ENCODE measurements at regions not wholly inside any gene's neighbourhood (a gene's known extent, or its start where the extent isn't known, plus 50 kb on each side); places are given as distances from the start of the nearest gene placed in this dataset.

GRCh38 chr10:20984662-20985061 is 87.6 kb upstream of the NEBL start:
- Histone ChIP-seq H3K4me3 (no peak overlapping the region), H3K27ac (no peak overlapping the region), H3K9me3 (peaks cover 0 to 5% (median 0%) of the 10 kb centered on the region in 8 donors), H3K27me3 (replicated peaks in 1 of 7) (no peaks in the 10 kb centered on the region), H3K4me1 (no peaks in the 10 kb centered on the region), H3K36me3 (no peaks in the 10 kb centered on the region)
- TF ChIP-seq POLR2A (IDR thresholded peaks at IDR 0.05) (no peak), POLR2AphosphoS5 (IDR thresholded peaks at IDR 0.05) (no peak), CTCF (IDR thresholded peaks at IDR 0.05 in 8 of 11, conservative IDR thresholded peaks at IDR 0.05 in 3 of 11) (no peak)
- intact Hi-C loops (cut with DNase I; ENCODE audit: low total_unique reads) = no loop called here
- WGBS, 5 donors = 67 to 85% (median 80%) methylated on average over 8 of the region's 8 CpGs
- no peak for DNase-seq

DNA sequence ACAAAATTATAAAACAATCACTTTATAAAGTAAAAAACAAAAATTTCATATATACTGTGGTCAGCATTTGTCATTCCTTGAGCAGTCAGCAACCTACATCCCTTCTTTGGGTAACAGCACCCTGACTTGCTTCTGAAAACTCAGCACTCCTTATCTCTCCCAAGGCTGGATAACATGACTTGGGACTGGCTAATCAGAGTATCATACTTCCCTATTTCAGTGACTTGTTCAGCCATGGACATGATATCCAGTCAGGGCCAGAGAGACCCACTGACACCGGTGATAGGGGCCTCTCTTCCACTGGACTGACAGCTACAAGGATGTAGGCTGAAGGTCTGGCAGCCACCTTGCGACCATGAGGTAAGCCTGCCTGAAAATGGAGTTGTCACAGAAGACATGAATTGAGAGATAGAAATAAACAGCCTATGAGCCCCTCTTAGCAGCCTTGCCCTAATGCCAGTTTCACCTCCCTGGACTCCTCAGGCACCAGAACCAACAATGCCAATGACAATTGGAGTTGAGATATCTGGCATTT is 84.4 kb upstream of the NEBL start:
- TF ChIP-seq CTCF (IDR thresholded peaks at IDR 0.05 in 8 of 11, conservative IDR thresholded peaks at IDR 0.05 in 3 of 11) = no peak
- no peak for TF ChIP-seq POLR2A (IDR thresholded peaks at IDR 0.05)
- no peak for TF ChIP-seq POLR2AphosphoS5 (IDR thresholded peaks at IDR 0.05)
- Histone ChIP-seq H3K27me3 (replicated peaks in 1 of 7) (no peaks in the 10 kb centered on the region), H3K27ac (no peak overlapping the region), H3K4me3 (no peak overlapping the region), H3K9me3 (peaks cover 0 to 5% (median 0%) of the 10 kb centered on the region in 8 donors), H3K4me1 (no peaks in the 10 kb centered on the region), H3K36me3 (no peaks in the 10 kb centered on the region)
- no peak for DNase-seq
- intact Hi-C loops (cut with DNase I; ENCODE audit: low total_unique reads) = no loop called here
- 85 to 94% (median 90%) methylated on average over 2 of the region's 2 CpGs for WGBS, 5 donors

DNA sequence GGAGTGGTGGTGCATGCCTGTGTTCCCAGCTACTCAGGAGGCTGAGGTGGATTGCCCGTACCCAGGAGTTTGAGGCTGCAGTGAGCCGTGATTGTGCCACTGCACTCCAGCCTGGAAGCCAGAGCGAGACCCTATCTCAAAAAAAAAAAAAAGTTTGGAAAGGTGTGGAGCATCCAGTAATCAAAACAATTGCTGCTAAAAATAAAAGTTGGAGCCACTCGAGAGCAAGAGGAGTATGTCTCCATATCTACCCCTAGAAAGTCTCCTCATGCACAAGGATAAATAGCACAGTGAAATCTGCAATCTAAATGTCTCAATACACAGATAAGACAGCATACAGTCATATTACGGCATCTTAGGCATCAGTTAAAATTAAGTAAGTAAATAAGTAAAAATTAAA is 81.5 kb upstream of the NEBL start:
- Histone ChIP-seq H3K9me3 (peaks cover 0 to 5% (median 0%) of the 10 kb centered on the region in 8 donors), H3K4me3 (no peak overlapping the region), H3K27me3 (replicated peaks in 1 of 7) (peaks cover 0 to 7% (median 0%) of the 10 kb centered on the region in 7 donors), H3K27ac (no peak overlapping the region), H3K4me1 (no peaks in the 10 kb centered on the region), H3K36me3 (no peaks in the 10 kb centered on the region)
- 86 to 93% (median 86%) methylated on average over 5 of the region's 5 CpGs for WGBS, 5 donors
- DNase-seq = no peak
- intact Hi-C loops (cut with DNase I; ENCODE audit: low total_unique reads) = no loop called here
- TF ChIP-seq POLR2A (IDR thresholded peaks at IDR 0.05) (no peak), CTCF (IDR thresholded peaks at IDR 0.05 in 8 of 11, conservative IDR thresholded peaks at IDR 0.05 in 3 of 11) (no peak), POLR2AphosphoS5 (IDR thresholded peaks at IDR 0.05) (no peak)

DNA sequence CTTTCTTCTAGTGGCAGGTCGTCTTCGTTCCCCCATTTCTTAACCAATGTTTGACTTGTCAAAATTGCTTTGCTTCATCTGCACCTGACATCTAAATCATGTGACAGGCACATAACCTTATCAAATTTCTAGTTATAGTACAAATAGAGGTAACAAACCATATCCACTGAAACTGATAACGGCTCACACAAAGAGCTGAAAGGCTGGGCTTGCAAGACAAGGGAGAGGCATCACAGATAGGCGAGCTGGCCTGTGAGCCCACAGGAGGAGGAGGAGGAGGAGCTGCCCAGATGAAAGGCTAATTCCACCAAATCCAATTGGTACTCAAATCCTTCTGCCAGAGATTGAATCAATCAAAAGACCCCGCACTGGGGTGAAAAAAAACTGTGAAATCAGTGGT is 80.2 kb upstream of the NEBL start:
- Histone ChIP-seq H3K36me3 (no peaks in the 10 kb centered on the region), H3K4me3 (no peak overlapping the region), H3K27ac (no peak overlapping the region), H3K27me3 (replicated peaks in 1 of 7) (peaks cover 0 to 7% (median 0%) of the 10 kb centered on the region in 7 donors), H3K9me3 (peaks cover 0 to 5% (median 0%) of the 10 kb centered on the region in 8 donors), H3K4me1 (no peaks in the 10 kb centered on the region)
- no peak for DNase-seq
- intact Hi-C loops (cut with DNase I; ENCODE audit: low total_unique reads) = no loop called here
- TF ChIP-seq CTCF (IDR thresholded peaks at IDR 0.05 in 8 of 11, conservative IDR thresholded peaks at IDR 0.05 in 3 of 11) = no peak
- no peak for TF ChIP-seq POLR2A (IDR thresholded peaks at IDR 0.05)
- TF ChIP-seq POLR2AphosphoS5 (IDR thresholded peaks at IDR 0.05) = no peak
- WGBS, 5 donors = 67 to 82% (median 79%) methylated on average over 5 of the region's 5 CpGs
